Forelimb muscle (tissue), 1 donor: ENCODE measurements at regions not wholly inside any gene's neighbourhood (a gene's known extent, or its start where the extent isn't known, plus 50 kb on each side); places are given as distances from the start of the nearest gene placed in this dataset.
"Not testable (repeated sequence)": the region's sequence is repeated elsewhere in the genome, so short reads cannot be mapped to it uniquely, and the experiment has no call there.

Source experiments
- DNase-seq: peaks from one replicate; pipeline ENCODE4 v3.0.0-alpha.2; 2013; ENCODE audit warnings: low read depth

- DNase-seq, result no peak
Measured at GRCh38 chr6:134784336-134784735, 165.6 kb downstream of the ALDH8A1 start.

- DNase-seq, result no peak
Measured at GRCh38 chr6:134778431-134778830, 171.5 kb downstream of the ALDH8A1 start.

DNA sequence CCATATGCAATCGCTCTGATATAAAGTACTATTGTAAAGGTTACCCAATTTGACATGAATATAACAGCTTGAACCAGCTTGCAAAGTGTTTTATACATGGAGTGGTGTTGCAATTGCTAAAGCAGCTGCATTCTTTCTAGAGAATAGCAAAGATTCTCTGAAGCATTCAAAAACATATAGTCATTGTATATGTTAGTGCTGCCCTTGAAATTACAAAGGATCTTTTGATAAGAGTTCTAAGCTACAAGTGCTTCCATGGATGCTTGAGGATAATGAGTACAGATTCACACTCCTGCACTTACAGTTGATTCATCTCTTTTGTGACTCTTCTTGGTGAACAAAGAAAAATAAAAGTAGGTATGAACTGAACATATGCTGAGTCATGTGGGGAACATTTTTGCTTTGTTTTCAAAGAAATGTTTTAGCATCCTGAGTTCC lies 175.7 kb downstream of the ALDH8A1 start:
- no peak for DNase-seq

DNA sequence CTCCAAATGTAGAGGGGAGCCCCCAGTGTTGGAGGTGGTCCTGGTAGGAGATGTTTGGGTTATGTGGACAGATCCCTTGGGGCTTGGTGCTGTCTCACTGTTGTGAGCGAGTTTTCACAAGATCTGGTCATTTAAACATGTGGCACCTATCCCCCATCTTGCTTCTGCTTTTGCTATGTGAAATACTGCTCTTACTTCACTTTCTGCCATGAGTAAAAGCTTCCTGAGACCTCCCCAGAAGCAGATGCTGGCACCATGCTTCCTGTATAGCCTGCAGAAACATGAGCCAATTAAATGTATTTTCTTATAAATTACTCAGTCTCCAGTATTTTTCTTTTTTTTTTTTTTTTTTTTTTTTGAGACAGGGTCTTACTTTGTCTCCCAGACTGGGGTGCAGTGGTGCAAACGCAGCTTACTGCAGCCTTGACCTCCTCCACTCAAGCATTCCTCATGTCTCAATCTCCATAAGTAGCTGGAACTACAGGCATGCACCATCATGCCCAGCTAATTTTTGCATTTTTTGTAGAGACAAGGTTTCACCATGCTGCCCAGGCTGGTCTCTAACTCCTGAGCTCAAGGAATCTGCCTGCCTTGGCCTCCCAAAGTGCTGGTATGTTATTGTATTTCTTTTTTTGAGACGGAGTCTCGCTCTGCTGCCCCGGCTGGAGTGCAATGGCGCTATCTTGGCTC lies 177.1 kb downstream of the ALDH8A1 start:
- no peak for DNase-seq

DNA sequence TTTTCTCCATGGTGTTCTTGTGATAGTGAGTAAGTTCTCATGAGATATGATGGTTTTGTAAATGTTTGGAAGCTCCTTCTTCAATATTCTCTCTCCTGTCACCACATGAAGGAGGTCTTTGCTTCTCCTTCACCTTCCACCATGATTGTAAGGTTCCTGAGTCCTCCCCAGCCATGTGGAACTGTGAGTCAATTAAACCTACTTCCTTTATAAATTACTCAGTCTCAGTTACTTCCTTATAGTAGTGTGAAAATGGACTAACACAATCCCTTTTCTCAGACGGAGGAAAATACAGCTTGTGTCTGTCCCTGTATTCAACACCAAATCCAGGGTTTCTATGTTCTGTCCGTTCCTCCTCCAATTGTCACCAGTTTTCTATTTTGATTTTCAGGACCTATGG lies 181.0 kb downstream of the ALDH8A1 start:
- no peak for DNase-seq

GRCh38 chr6:134766497-134766896 lies 183.4 kb downstream of the ALDH8A1 start:
- DNase-seq, result no peak

GRCh38 chr6:134764741-134765140 lies 185.2 kb downstream of the ALDH8A1 start:
- no peak for DNase-seq

DNA sequence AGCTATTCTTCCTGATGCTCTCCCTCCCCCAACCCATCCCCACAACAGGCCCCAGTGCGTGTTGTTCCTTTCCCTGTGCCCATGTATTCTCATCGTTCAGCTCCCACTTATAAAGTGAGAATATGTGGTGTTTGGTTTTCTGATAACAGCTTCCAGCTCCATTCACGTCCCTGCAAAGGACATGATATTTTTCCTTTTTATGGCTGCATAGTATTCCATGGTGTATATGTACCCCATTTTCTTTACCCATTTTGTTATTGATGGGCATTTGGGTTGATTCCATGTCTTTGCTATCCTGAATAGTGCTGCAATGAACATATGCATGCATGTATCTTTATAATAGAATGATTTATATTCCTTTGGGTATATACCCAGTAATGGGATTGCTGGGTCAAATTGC lies 186.3 kb downstream of the ALDH8A1 start:
- DNase-seq, result not testable (repeated sequence)

DNA sequence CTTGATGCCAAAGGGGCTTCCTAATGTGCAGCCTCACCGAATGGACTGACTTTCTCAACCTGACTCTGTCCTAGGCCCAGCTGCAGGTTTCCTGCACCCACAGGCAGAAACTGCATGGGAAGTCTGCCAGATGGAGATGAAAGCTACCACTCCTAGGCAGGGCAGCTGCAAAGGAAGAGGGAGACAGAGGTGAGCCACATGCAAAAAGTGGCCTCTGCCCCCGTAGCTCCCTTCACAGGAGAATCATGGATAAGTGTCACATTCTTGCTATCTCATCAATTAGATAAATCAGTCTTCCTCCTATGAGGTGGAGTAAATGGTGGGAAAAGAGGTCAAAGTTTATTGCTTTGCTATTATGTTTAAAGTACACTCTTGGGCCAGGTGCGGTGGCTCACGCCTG lies 191.3 kb downstream of the ALDH8A1 start:
- DNase-seq, result no peak

- DNase-seq, result no peak
Measured at GRCh38 chr6:134757911-134758361, 192.0 kb downstream of the ALDH8A1 start.

- no peak for DNase-seq
Measured at GRCh38 chr6:134756374-134757025, 193.4 kb downstream of the ALDH8A1 start.

DNA sequence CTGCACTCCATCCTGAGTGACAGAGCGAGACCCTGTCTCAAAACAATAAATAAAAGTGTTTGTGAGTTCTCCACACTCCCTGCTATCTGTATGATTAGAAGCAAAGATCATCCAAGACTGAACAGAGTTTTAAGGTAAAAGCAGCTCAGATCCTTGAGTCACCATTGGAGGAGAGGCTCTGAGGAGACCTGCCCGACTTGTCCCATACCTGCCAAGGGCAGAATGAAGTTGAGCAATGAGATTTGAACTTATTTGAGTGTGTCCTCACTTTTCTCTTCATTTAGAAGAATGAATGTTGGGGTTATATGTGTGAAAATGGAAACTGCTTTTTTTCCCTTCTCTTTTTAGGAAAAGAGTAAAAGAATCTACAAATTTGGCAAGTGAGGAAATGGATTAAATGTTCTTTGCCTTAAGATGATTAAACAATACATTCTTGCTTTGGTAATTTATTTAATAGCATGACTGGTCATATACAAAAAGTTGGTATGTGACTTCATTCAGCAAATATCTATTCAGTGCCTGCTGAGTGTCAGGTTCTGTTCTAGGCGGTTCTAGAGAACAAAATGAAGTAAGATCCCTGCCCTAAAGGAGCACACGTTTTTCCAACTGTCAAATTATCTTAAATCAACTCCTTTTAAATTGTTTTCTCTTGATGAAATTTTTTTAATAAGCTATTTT lies 195.7 kb downstream of the ALDH8A1 start:
- DNase-seq, result no peak

- DNase-seq, result no peak
Measured at GRCh38 chr6:134753001-134753400, 196.9 kb downstream of the ALDH8A1 start.

DNA sequence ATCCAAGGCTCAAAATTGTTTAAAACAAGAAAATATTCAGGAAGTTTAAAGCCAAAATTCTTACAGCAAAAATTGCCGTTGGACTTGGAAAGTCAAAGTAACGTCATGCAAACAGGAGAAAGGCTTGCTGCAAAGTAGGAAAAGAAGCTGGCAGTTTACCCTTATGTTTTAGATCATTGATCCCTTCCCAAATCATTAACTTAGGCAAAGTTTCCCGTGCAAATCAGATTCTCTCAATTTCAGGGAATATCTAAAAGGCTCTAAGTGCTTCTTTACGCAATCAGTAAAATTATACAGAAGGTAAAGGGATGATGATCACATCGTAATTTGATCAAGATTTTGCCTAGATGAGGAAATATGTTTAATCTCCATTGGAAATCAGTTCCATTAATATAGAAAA lies 197.5 kb downstream of the ALDH8A1 start:
- DNase-seq, result no peak

DNA sequence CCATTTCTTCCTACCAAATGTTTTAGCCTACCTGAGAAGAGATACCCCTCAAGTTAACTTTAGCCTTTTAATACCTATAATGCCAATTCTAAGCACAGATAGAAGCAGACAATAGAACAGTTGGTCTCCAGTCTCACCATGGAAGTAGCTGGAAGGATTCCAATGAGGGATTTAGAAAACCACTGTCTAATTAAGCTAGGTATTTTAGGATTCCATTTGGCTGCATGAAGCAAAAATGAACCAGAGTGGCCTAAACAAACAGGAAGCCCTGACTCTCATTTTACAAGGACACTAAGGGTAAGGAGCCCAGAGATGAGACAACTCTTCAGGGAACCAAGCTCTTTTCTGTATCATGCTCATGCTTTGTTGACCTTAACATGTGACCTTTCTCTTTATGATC lies 199.2 kb downstream of the ALDH8A1 start:
- no peak for DNase-seq

GRCh38 chr6:134748484-134748883 lies 201.4 kb downstream of the ALDH8A1 start:
- no peak for DNase-seq

GRCh38 chr6:134747197-134747596 lies 202.7 kb downstream of the ALDH8A1 start:
- not testable (repeated sequence) for DNase-seq

DNA sequence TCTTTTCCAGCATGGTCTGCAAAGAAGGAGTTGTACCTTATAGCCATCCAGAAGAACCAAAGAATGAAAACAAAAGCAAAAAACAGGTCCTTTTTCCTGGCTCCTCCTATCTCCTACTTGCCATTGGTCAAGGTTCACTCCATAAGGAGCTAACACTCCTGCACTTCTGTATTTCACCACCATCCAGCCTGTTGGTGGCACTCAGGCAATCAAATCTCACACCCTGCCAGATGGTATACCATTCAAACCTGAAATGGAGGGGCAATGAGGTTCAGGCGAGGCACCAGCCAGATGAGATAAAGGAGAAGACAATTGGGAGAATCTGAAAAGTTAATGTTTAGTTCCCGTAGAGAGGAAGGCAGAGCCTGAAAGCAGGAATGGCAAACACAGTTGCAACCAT lies 203.8 kb downstream of the ALDH8A1 start:
- no peak for DNase-seq

GRCh38 chr6:134745192-134745591 lies 204.7 kb downstream of the ALDH8A1 start:
- not testable (repeated sequence) for DNase-seq

- no peak for DNase-seq
Measured at GRCh38 chr6:134744301-134744700, 205.6 kb downstream of the ALDH8A1 start.

DNA sequence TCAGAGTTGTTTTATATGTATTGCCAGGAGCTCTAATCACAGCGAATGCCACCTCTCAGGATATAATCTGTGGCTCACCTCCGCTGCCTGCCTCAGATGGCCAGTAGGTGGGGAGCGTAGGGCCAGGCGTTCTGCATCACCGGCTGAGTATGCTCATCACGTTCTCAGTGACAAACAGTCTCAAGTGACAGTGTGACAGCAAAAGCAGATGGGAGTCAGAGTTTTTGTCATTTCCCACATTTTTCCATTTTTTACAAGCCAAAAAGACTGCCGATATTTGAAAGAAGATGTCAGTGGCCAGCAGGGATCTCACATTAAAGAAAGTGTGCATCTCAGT lies 208.7 kb downstream of the ALDH8A1 start:
- no peak for DNase-seq

GRCh38 chr6:134740473-134741199 lies 209.3 kb downstream of the ALDH8A1 start:
- DNase-seq, result no peak
